ENCODE measurements at regions not wholly inside any gene's neighbourhood (a gene's known extent, or its start where the extent isn't known, plus 50 kb on each side); places are given as distances from the start of the nearest gene placed in this dataset.

GRCh38 chr2:14157816-14158215, 474.7 kb upstream of the LRATD1 start:
- no peak overlapping the region for H3K4me3 ChIP-seq (replicated peaks in 1 of 3; ENCODE audit: insufficient read depth in 1 of 3, low read depth in 2 of 3, low read length in 3 of 3)
- H3K27ac ChIP-seq (ENCODE audit: extremely low read length, insufficient read depth, low read length), result no peak overlapping the region
- peaks cover 48% of the 10 kb centered on the region for H3K9me3 ChIP-seq (ENCODE audit: low read length)
- H3K4me2 ChIP-seq (ENCODE audit: low read depth, low read length), result no peak overlapping the region
- ChIA-PET POLR2A (no interaction called here), CTCF (ENCODE audit: low intra/inter-chr PET ratio, low total read pairs) (no interaction called here)
- intact Hi-C loops (cut with micrococcal nuclease; ENCODE audit: unreplicated experiment), result no loop called here
- H3K36me3 ChIP-seq (replicated peaks in 1 of 2; ENCODE audit: control insufficient read depth in 1 of 2, insufficient read depth in 2 of 2, low read length in 2 of 2), result no peaks in the 10 kb centered on the region
- DNase-seq (ENCODE audit: low spot score) (no peak), ATAC-seq (no peak), FAIRE-seq (no peak)
- no peak overlapping the region for H2AFZ ChIP-seq (ENCODE audit: low read length)
- H4K20me1 ChIP-seq (ENCODE audit: insufficient read depth, low read length), result no peaks in the 10 kb centered on the region
- H3K4me1 ChIP-seq (ENCODE audit: insufficient read depth, low read length), result no peaks in the 10 kb centered on the region
- no peaks in the 10 kb centered on the region for H3K79me2 ChIP-seq (ENCODE audit: insufficient read depth, low read length)
- in situ Hi-C loops (cut with HindIII; ENCODE audit: extremely low pct_ligation_motif_present, low pct_unique_long_range_greater_than_20kb), result no loop called here
- H3K9ac ChIP-seq (ENCODE audit: insufficient read depth, low read depth, low read length), result no peak overlapping the region
- BruUV-seq (replicated peaks), result no TSS peak
- H3K27me3 ChIP-seq (ENCODE audit: control insufficient read depth in 1 of 2, insufficient read depth in 2 of 2, low read length in 2 of 2), result no peaks in the 10 kb centered on the region
- TF ChIP-seq PRDM10 (CRISPR knock-in tag; IDR thresholded peaks at IDR 0.05; ENCODE audit: low read depth) (no peak), ZNF713 (CRISPR knock-in tag; IDR thresholded peaks at IDR 0.05) (no peak), ZSCAN12 (CRISPR knock-in tag; IDR thresholded peaks at IDR 0.05) (no peak), MZF1 (CRISPR knock-in tag; IDR thresholded peaks at IDR 0.05; ENCODE audit: borderline replicate concordance) (no peak), ZNF792 (CRISPR knock-in tag; IDR thresholded peaks at IDR 0.05) (no peak), TRIM22 (IDR thresholded peaks at IDR 0.05) (no peak), ZNF33A (CRISPR knock-in tag; IDR thresholded peaks at IDR 0.05; ENCODE audit: borderline replicate concordance) (no peak), IRF2 (CRISPR knock-in tag; IDR thresholded peaks at IDR 0.05) (no peak), YY1 (IDR thresholded peaks at IDR 0.05; ENCODE audit: insufficient read depth, insufficient replicate concordance, low read depth, low read length) (no peak), KLF12 (CRISPR knock-in tag; IDR thresholded peaks at IDR 0.05; ENCODE audit: borderline replicate concordance) (no peak), ZNF230 (CRISPR knock-in tag; IDR thresholded peaks at IDR 0.05) (no peak)
- TF ChIP-seq, protein P1, sequence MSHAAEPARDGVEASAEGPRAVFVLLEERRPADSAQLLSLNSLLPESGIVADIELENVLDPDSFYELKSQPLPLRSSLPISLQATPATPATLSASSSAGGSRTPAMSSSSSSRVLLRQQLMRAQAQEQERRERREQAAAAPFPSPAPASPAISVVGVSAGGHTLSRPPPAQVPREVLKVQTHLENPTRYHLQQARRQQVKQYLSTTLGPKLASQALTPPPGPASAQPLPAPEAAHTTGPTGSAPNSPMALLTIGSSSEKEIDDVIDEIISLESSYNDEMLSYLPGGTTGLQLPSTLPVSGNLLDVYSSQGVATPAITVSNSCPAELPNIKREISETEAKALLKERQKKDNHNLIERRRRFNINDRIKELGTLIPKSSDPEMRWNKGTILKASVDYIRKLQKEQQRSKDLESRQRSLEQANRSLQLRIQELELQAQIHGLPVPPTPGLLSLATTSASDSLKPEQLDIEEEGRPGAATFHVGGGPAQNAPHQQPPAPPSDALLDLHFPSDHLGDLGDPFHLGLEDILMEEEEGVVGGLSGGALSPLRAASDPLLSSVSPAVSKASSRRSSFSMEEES (CRISPR knock-in tag; IDR thresholded peaks at IDR 0.05), result no peak

Measured in HepG2 (cell line).